OCI-M1 (cell line): ENCODE measurements at regions not wholly inside any gene's neighbourhood (a gene's known extent, or its start where the extent isn't known, plus 50 kb on each side); places are given as distances from the start of the nearest gene placed in this dataset.
"Not testable (repeated sequence)": the region's sequence is repeated elsewhere in the genome, so short reads cannot be mapped to it uniquely, and the experiment has no call there.

Source experiments
- DNase-seq: peaks from one replicate; lab custom pipeline; 2025; lab: John Stamatoyannopoulos, UW

DNA sequence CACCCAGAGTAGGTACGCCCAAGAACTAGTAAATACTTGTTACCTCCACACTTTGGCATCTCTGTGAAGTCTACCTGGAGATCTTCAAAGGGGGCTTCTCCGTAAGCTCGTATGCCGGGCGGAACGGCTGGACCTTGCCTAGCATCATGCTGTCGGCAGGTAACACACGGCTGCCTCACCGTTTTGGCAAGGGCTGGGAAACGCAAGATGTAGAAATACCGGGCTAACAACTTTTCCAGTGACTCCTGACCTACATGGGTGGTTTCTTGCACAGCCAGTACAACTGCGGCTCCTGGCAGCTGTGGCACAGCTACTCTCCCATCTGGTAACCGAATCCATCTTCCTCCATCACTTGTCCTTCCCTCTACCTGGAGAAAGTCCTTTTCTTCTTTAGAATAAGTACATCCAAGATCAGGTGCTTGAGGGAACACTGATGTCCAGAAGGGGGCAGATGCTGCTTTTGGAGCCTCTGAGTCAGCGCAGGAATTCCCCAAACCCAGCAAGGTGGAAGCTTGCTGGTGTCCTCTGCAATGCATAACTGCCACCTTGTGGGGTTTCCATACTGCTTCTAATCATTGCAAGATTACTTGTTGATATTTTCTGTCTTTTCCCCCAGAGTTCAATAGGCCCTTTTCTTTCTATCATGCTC lies 59.7 kb upstream of the FRG2C start:
- DNase-seq = peak; percentile 31

DNA sequence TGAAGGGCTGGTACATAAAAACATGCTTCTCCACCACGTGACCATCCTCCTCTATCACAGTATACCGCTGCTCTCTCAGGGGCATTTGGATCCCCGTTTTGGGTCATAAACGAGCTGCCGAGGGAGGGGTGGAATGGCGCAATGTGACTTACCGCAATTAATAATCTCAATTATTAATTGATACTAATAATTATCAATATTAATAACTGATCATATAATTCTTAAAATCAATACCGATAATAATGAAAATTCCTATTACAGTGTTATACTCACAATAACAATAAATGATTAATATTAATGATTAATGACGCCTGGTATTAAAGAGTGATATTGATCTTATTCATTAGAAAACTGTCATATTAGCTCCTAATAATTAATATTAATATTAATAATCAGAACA lies 56.1 kb upstream of the FRG2C start:
- DNase-seq = not testable (repeated sequence)

GRCh38 chr3:75609598-75609997 lies 54.5 kb upstream of the FRG2C start:
- not testable (repeated sequence) for DNase-seq

- DNase-seq = no peak
These were observed 53.4 kb upstream of the FRG2C start for GRCh38 chr3:75610773-75611172.

GRCh38 chr3:75611724-75612460 lies 52.2 kb upstream of the FRG2C start:
- peak; percentile 1 for DNase-seq
